ENCODE measurements at regions not wholly inside any gene's neighbourhood (a gene's known extent, or its start where the extent isn't known, plus 50 kb on each side); places are given as distances from the start of the nearest gene placed in this dataset.
"Not testable (repeated sequence)": the region's sequence is repeated elsewhere in the genome, so short reads cannot be mapped to it uniquely, and the experiment has no call there.

DNA sequence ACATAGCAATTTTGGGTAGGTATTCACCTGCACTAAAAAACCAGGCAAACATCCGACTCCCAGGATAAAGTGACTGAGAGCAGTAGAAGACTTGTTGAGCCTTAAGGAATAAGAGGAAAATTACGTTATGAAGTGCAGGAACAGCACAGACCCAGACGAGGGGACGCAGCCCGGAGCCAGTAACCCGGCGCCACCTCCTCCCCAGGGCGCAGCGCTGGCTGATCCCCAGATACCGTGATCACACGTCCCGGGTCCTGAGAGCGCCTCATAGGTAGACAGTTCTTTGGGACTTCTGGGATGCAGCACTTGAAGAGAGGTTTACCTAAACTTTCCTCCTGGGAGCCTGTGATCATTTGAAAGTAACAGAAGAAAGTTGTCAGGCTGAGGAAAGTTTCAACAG lies 1379.7 kb downstream of the CDH12 start:
- TF ChIP-seq, protein P1, sequence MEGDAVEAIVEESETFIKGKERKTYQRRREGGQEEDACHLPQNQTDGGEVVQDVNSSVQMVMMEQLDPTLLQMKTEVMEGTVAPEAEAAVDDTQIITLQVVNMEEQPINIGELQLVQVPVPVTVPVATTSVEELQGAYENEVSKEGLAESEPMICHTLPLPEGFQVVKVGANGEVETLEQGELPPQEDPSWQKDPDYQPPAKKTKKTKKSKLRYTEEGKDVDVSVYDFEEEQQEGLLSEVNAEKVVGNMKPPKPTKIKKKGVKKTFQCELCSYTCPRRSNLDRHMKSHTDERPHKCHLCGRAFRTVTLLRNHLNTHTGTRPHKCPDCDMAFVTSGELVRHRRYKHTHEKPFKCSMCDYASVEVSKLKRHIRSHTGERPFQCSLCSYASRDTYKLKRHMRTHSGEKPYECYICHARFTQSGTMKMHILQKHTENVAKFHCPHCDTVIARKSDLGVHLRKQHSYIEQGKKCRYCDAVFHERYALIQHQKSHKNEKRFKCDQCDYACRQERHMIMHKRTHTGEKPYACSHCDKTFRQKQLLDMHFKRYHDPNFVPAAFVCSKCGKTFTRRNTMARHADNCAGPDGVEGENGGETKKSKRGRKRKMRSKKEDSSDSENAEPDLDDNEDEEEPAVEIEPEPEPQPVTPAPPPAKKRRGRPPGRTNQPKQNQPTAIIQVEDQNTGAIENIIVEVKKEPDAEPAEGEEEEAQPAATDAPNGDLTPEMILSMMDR (IDR thresholded peaks at IDR 0.05; ENCODE audit: insufficient read depth, low read length) = not testable (repeated sequence)
- not testable (repeated sequence) for TF ChIP-seq GABPA (IDR thresholded peaks at IDR 0.05; ENCODE audit: low read depth); REST (IDR thresholded peaks at IDR 0.05; ENCODE audit: insufficient replicate concordance, low read depth); POLR2AphosphoS5 (IDR thresholded peaks at IDR 0.05; ENCODE audit: low read depth)
